ENCODE measurements at regions not wholly inside any gene's neighbourhood (a gene's known extent, or its start where the extent isn't known, plus 50 kb on each side); places are given as distances from the start of the nearest gene placed in this dataset.
"Not testable (repeated sequence)": the region's sequence is repeated elsewhere in the genome, so short reads cannot be mapped to it uniquely, and the experiment has no call there.

DNA sequence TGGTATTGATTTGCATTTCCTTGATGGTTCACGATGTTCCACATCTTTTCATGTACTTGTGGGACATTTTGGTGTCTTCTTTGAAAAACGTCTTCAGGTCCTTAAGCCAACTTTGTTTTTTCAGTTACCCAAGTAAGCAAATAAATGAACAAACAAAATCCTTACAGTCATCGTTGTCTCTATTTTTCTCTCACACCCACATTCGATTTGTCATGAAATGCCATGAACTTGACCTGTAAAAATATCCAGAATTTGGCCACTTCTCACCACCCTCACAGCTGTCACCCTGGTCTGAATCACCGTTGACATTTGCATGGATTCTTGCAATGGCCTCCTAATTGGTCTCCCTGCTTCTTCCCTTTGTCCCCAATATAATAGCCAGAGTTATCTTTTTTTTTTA is 109.5 kb upstream of the METTL14 start:
- H3K9me3 Mint-ChIP-seq; H3K27ac Mint-ChIP-seq; H3K27me3 Mint-ChIP-seq (ENCODE audit: low read depth); H3K4me3 Mint-ChIP-seq; DNase-seq (ENCODE audit: low spot score in 2 of 2, unreplicated experiment in 2 of 2); H3K36me3 Mint-ChIP-seq; H3K4me1 Mint-ChIP-seq: not testable (repeated sequence)

DNA sequence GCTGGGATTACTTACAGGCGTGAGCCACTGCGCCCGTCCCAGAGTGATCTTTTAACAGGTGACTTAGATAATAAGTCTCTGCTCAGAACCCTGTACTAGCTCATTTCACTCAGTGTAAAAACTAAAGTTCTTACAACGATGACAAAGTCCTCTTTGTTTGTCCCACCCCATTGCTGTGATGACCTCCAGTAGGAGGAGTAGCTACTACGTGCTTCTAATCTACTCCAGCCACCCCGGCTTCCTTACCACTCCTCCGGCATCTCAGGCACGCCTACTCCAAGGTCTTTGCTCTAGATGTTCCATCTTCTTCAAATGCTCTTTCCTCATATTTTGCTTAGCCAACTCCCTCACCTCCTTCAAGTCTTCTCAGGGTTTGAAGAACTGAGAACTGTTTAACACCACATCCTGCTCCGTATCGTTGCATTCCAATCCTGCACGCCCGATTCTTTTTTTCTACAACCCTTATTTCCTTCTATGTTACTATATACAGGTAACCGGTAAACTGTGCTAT is 108.4 kb upstream of the METTL14 start:
- not testable (repeated sequence) for H3K4me3 Mint-ChIP-seq; H3K36me3 Mint-ChIP-seq; H3K9me3 Mint-ChIP-seq; DNase-seq (ENCODE audit: low spot score in 2 of 2, unreplicated experiment in 2 of 2); H3K4me1 Mint-ChIP-seq; H3K27me3 Mint-ChIP-seq (ENCODE audit: low read depth); H3K27ac Mint-ChIP-seq

DNA sequence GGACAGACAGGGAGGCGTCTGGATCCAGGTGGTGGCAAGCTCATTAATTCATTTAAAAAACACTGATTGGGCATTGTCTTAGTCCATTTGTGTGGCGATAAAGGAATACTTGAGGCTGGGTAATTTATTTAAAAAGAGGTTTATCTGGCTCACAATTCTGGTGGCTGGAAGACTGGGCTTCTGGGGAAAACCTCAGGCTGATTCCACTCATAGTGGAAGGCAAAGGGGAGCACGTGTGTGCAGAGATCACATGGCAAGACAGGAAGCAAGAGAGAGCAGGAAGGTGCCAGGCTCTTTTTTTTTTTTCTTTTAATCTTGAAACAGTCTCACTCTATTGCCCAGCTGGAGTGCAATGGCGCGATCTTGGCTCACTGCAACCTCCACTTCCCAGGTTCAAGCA is 100.2 kb upstream of the METTL14 start:
- peaks cover 26% of the 10 kb centered on the region for H3K27me3 Mint-ChIP-seq (ENCODE audit: low read depth)
- no peak overlapping the region for H3K27ac Mint-ChIP-seq
- DNase-seq (ENCODE audit: low spot score in 2 of 2, unreplicated experiment in 2 of 2), result no peak
- peaks cover 3% of the 10 kb centered on the region for H3K4me1 Mint-ChIP-seq
- no peaks in the 10 kb centered on the region for H3K36me3 Mint-ChIP-seq
- no peak overlapping the region for H3K4me3 Mint-ChIP-seq
- H3K9me3 Mint-ChIP-seq, result no peaks in the 10 kb centered on the region
- TF ChIP-seq, protein P1, sequence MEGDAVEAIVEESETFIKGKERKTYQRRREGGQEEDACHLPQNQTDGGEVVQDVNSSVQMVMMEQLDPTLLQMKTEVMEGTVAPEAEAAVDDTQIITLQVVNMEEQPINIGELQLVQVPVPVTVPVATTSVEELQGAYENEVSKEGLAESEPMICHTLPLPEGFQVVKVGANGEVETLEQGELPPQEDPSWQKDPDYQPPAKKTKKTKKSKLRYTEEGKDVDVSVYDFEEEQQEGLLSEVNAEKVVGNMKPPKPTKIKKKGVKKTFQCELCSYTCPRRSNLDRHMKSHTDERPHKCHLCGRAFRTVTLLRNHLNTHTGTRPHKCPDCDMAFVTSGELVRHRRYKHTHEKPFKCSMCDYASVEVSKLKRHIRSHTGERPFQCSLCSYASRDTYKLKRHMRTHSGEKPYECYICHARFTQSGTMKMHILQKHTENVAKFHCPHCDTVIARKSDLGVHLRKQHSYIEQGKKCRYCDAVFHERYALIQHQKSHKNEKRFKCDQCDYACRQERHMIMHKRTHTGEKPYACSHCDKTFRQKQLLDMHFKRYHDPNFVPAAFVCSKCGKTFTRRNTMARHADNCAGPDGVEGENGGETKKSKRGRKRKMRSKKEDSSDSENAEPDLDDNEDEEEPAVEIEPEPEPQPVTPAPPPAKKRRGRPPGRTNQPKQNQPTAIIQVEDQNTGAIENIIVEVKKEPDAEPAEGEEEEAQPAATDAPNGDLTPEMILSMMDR (IDR thresholded peaks at IDR 0.05; ENCODE audit: unreplicated experiment), result no peak

DNA sequence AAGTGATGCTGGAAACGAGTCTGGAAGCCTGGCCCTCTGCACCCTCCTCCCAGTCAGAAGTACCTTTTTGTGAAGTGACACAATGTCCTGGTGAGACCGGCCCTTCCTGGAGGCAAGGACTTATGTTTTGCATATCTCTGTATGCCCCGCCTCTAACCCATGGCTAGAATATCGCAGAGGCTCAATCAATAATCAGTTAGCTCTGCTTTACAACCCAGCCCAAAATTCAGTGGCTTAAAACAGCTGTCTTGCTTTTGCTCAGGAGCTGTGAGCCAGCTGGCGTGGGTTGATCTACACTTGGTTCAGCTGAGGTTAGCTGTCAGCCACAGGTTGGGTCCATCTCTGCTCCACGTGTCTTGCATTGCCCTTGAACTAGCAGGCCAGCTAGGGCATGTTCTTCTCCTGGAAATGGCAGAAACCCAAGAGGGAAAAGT is 98.8 kb upstream of the METTL14 start:
- TF ChIP-seq, protein P1 (IDR thresholded peaks at IDR 0.05; ENCODE audit: unreplicated experiment), result no peak
- Mint-ChIP-seq H3K4me1 (peaks cover 8% of the 10 kb centered on the region), H3K4me3 (no peak overlapping the region), H3K27me3 (ENCODE audit: low read depth) (peaks cover 26% of the 10 kb centered on the region), H3K27ac (no peak overlapping the region), H3K9me3 (no peaks in the 10 kb centered on the region), H3K36me3 (no peaks in the 10 kb centered on the region)
- no peak for DNase-seq (ENCODE audit: low spot score in 2 of 2, unreplicated experiment in 2 of 2)

DNA sequence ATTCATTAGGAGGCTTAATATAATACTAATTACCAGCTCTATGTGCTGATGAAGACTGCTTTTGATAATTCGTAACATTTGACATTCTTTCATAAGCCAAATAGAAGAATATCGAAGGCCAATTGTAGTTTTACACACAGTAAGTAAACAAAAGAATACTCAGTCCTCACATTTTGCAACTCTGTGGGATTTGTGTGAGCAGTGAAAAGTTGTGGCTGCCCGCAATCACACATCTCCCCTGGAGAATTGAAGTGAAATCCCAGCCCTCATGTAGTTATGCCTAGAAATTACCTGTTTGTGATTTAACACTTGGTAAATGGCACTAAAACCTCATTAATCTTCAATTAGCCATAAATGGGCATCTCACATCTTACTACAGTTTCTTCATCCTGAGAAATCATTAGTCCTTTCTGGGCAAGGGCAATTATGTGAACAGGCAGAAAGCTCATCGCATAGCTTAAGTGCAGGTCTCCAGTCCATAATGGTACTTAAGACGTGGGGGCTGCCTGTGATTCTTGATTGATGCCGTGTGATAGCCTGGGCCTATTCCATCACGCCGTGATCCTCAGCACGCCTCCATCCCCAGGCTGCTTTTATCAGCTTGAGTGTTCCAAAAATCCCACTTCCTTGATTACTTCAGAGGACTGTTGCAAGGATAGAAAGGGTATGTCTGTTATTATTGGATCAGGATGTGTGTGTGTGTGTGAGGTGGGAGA is 97.9 kb upstream of the METTL14 start:
- H3K36me3 Mint-ChIP-seq, result no peaks in the 10 kb centered on the region
- no peaks in the 10 kb centered on the region for H3K9me3 Mint-ChIP-seq
- TF ChIP-seq, protein P1 (IDR thresholded peaks at IDR 0.05; ENCODE audit: unreplicated experiment), result no peak
- H3K4me1 Mint-ChIP-seq, result peaks cover 14% of the 10 kb centered on the region
- H3K4me3 Mint-ChIP-seq, result no peak overlapping the region
- H3K27ac Mint-ChIP-seq, result no peak overlapping the region
- DNase-seq (ENCODE audit: low spot score in 2 of 2, unreplicated experiment in 2 of 2), result no peak
- H3K27me3 Mint-ChIP-seq (ENCODE audit: low read depth), result peaks cover 28% of the 10 kb centered on the region

DNA sequence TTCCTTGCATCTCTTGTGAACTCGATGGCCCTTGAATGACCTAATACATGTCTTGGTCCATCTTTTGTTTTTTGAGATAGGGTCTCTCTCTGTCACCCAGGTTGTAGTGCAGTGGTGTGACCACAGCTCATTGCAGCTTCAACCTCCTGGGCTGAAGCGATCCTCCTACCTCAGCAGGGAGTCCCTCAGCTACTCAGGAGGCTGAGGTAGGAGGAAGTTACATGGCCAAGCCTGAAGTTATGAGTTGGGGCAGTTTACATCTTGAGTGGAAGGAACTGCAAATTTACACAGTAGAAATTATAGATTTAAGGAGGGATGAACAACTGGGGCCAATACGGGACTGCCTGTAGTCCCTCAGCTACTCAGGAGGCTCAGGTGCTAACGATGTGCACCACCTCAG is 97.2 kb upstream of the METTL14 start:
- Mint-ChIP-seq H3K9me3 (no peaks in the 10 kb centered on the region), H3K4me1 (peaks cover 14% of the 10 kb centered on the region), H3K27ac (no peak overlapping the region), H3K36me3 (no peaks in the 10 kb centered on the region), H3K4me3 (no peak overlapping the region), H3K27me3 (ENCODE audit: low read depth) (peaks cover 26% of the 10 kb centered on the region)
- TF ChIP-seq, protein P1 (IDR thresholded peaks at IDR 0.05; ENCODE audit: unreplicated experiment), result no peak
- no peak for DNase-seq (ENCODE audit: low spot score in 2 of 2, unreplicated experiment in 2 of 2)

Data from mesothelial cell of epicardium (in vitro differentiated cells).